Tibial nerve (tissue), 4 donors: ENCODE measurements at regions not wholly inside any gene's neighbourhood (a gene's known extent, or its start where the extent isn't known, plus 50 kb on each side); places are given as distances from the start of the nearest gene placed in this dataset.

ENCODE experiments used
- DNase-seq, 2 donors: peaks; one replicate each; pipeline ENCODE4 v3.0.0-alpha.2; 2019; ENCODE audit warnings: low spot score in 2 of 2
- H3K27ac ChIP-seq, 4 donors: fragments of 200-600 bp; sonication (generic) in 3 of 4; one replicate each; pipeline ENCODE4 v1.5.1; 2017 to 2019; ENCODE audit warnings: mild to moderate bottlenecking in 1 of 4
- H3K27me3 ChIP-seq, 2 donors: fragments of 200-600 bp; sonication (generic) in 1 of 2; one replicate each; pipeline versions ENCODE4 v1.5.1 to v1.6.0; 2017 to 2019
- H3K36me3 ChIP-seq, 3 donors: fragments of 200-600 bp; sonication (generic); one replicate each; pipeline ENCODE4 v1.5.1; 2018 to 2019
- H3K4me1 ChIP-seq, 4 donors: fragments of 200-600 bp; sonication (generic) in 3 of 4; one replicate each; pipeline ENCODE4 v1.5.1; 2017 to 2019
- H3K4me3 ChIP-seq, 4 donors: fragments of 200-600 bp; sonication (generic) in 3 of 4; one replicate each; pipeline ENCODE4 v1.5.1; 2017 to 2019; ENCODE audit warnings: mild to moderate bottlenecking in 1 of 4, moderate library complexity in 1 of 4
- H3K9me3 ChIP-seq, 4 donors: fragments of 200-600 bp; sonication (generic) in 3 of 4; one replicate each; pipeline ENCODE4 v1.5.1; 2017 to 2019
- CTCF ChIP-seq, 5 experiments: fragments of 200-600 bp in 3 of 5; fragments of 450-650 bp in 2 of 5; sonication (generic) in 3 of 5; IDR thresholded peaks; one replicate each; pipeline ENCODE4 v1.5.1; 2016 to 2019; ENCODE audit warnings: antibody characterized with exemption in 5 of 5, mild to moderate bottlenecking in 3 of 5, moderate library complexity in 2 of 5
- EP300 ChIP-seq, 2 donors: sonication (generic); formaldehyde crosslinking; IDR thresholded peaks; one replicate each; pipeline ENCODE4 v1.6.1; 2017; ENCODE audit warnings: antibody characterized with exemption in 2 of 2, mild to moderate bottlenecking in 1 of 2
- POLR2A ChIP-seq, 2 donors: fragments of 450-650 bp; IDR thresholded peaks; one replicate each; pipeline ENCODE4 v1.6.1; 2017; ENCODE audit warnings: antibody characterized with exemption in 2 of 2, mild to moderate bottlenecking in 2 of 2, moderate library complexity in 2 of 2
- WGBS, 2 donors: methylation state at CpG; one replicate each; pipeline ENCODE4 v1.1.5; 2018; 5-methylcytosine and 5-hydroxymethylcytosine counted together

DNA sequence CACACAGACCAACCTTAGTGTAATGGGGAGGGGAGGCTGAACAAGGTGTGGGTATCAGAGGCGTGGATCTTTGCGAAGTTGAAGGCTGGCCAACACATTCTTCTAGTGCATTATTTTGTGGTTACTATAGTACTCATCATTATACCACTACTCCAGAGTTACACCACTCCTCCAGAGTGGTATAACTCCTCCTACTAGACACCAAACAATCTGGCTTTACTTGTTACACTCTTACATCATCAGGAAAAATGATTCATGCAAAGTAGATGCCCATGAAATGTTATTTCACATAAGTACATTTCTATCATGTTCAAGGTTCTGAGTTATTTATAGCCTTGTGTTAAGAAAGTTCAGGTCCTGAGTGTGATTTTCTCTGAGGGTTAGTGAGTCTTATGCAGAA lies 443.1 kb upstream of the OPRM1 start:
- WGBS, 2 donors, result 92 to 96% methylated on average over 2 of the region's 2 CpGs
- H3K9me3 ChIP-seq, result no peaks in the 10 kb centered on the region
- TF ChIP-seq EP300 (IDR thresholded peaks at IDR 0.05) (no peak), CTCF (IDR thresholded peaks at IDR 0.05) (no peak), POLR2A (IDR thresholded peaks at IDR 0.05) (no peak)
- no peaks in the 10 kb centered on the region for H3K36me3 ChIP-seq
- no peak overlapping the region for H3K4me3 ChIP-seq
- no peak overlapping the region for H3K27ac ChIP-seq
- no peak for DNase-seq
- no peaks in the 10 kb centered on the region for H3K27me3 ChIP-seq
- no peaks in the 10 kb centered on the region for H3K4me1 ChIP-seq

DNA sequence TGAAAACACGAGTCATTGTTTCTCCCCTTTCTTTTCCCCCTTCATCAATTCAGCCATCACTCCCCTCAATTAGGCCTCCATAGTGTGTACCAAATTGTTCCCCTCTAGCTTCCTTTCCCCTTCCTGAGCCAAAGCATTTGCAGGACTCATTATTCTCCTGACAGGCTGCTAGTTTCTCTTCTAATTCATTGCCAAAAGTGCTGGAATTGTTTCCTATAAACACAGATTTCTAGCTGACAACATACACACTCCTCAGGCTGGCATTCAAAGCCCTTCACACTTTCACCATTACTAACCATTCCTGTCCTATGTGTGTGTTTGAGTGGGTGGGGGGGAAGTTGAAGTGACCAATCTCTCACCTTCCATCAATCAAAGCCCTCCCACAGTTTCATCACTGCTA lies 444.2 kb upstream of the OPRM1 start:
- no peak for DNase-seq
- WGBS, 2 donors, result 68 to 73% methylated on average over 1 of the region's 1 CpG
- TF ChIP-seq EP300 (IDR thresholded peaks at IDR 0.05) (no peak), CTCF (IDR thresholded peaks at IDR 0.05) (no peak), POLR2A (IDR thresholded peaks at IDR 0.05) (no peak)
- Histone ChIP-seq H3K9me3 (no peaks in the 10 kb centered on the region), H3K36me3 (no peaks in the 10 kb centered on the region), H3K4me3 (no peak overlapping the region), H3K27ac (no peak overlapping the region), H3K27me3 (no peaks in the 10 kb centered on the region), H3K4me1 (no peaks in the 10 kb centered on the region)

DNA sequence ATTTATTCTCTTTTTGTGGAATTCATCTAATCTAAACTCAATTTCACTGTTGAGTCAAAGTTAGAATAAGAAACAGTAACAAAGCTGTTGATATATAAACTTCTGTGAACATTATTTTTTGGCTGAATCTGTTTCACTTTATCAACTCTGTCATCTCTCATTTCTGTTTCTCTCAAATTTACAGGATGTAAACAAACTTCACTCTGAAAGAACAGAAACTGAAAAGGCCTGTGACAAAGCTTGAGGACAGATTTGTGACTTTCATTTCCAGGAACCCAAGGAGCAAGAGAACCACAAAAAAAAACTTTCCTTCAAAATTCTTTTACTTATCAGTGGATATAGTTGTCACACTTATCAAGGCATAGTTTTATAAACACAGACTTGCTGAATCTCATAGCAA lies 447.9 kb upstream of the OPRM1 start:
- no peak overlapping the region for H3K4me3 ChIP-seq
- H3K9me3 ChIP-seq, result no peaks in the 10 kb centered on the region
- no peaks in the 10 kb centered on the region for H3K4me1 ChIP-seq
- no peak for DNase-seq
- H3K27ac ChIP-seq, result no peak overlapping the region
- no peaks in the 10 kb centered on the region for H3K27me3 ChIP-seq
- TF ChIP-seq EP300 (IDR thresholded peaks at IDR 0.05), result no peak
- no peak for TF ChIP-seq CTCF (IDR thresholded peaks at IDR 0.05)
- no peak for TF ChIP-seq POLR2A (IDR thresholded peaks at IDR 0.05)
- H3K36me3 ChIP-seq, result no peaks in the 10 kb centered on the region

DNA sequence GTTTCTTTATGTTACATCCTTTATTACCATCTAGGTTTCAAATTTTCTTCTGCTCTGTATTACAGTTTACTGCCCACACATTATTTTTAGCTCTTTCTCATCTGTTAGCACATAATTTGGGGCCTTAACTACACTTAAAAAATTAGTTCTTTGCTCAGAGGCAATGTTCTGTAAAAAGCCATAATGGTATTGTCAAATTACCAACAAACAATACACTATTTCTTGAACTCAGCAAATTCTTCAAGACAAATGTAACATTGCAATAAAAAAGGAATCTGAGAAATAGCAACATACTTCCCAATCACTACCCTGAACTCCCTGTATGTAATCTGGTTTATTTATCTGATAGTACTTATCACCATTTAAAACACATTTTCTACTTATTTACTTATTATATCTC lies 448.6 kb upstream of the OPRM1 start:
- Histone ChIP-seq H3K36me3 (no peaks in the 10 kb centered on the region), H3K27ac (no peak overlapping the region), H3K27me3 (no peaks in the 10 kb centered on the region), H3K4me3 (no peak overlapping the region), H3K9me3 (no peaks in the 10 kb centered on the region), H3K4me1 (no peaks in the 10 kb centered on the region)
- no peak for TF ChIP-seq EP300 (IDR thresholded peaks at IDR 0.05)
- TF ChIP-seq POLR2A (IDR thresholded peaks at IDR 0.05), result no peak
- TF ChIP-seq CTCF (IDR thresholded peaks at IDR 0.05), result no peak
- no peak for DNase-seq

DNA sequence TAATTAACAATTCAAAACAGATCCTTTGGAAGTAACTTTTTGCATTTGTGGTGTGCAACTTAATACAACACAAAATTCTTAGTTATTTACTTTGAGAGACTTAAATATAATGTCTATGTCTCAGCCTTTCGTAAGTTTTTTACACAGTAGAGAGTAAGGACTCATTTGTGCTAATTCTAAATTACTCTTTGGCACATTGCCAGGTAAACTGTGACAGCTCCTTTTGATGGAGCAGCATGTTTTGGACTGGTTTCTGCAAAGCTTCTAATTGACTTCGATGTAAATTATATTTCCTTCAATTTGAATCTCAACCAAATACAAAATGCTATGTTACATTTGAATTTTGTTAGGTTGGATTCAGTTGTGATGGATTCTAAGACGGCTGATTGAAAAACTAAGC lies 450.7 kb upstream of the OPRM1 start:
- no peak for DNase-seq
- H3K9me3 ChIP-seq, result no peaks in the 10 kb centered on the region
- H3K4me1 ChIP-seq, result no peaks in the 10 kb centered on the region
- WGBS, 2 donors, result 83 to 85% methylated on average over 3 of the region's 3 CpGs
- no peak overlapping the region for H3K27ac ChIP-seq
- H3K27me3 ChIP-seq, result no peaks in the 10 kb centered on the region
- TF ChIP-seq POLR2A (IDR thresholded peaks at IDR 0.05) (no peak), EP300 (IDR thresholded peaks at IDR 0.05) (no peak), CTCF (IDR thresholded peaks at IDR 0.05) (no peak)
- no peaks in the 10 kb centered on the region for H3K36me3 ChIP-seq
- H3K4me3 ChIP-seq, result no peak overlapping the region
